H1 (cell line): ENCODE measurements at regions not wholly inside any gene's neighbourhood (a gene's known extent, or its start where the extent isn't known, plus 50 kb on each side); places are given as distances from the start of the nearest gene placed in this dataset.

Experiments used
- CTCF ChIA-PET: fragments of 300-600 bp; sonication (Branson Sonifier 250); formaldehyde crosslinking; loops from one replicate; lab custom pipeline; 2021; ENCODE audit not compliant: partially characterized antibody; lab: Charles Lee
- POLR2A ChIA-PET: fragments of 300-600 bp; sonication (Branson Sonifier 250); formaldehyde crosslinking; loops from one replicate; lab custom pipeline; 2021; ENCODE audit warnings: inconsistent platforms; ENCODE audit not compliant: partially characterized antibody; lab: Charles Lee
- DNase-seq, 2 experiments: peaks; one replicate each; pipeline versions ENCODE4 v3.0.0 to v3.0.0-alpha.2; 2010 to 2022; ENCODE audit warnings: low spot score in 2 of 2, low read depth in 1 of 2, mixed read lengths in 1 of 2
- FAIRE-seq: peaks from 2 replicates; lab custom pipeline; 2011; peaks lifted over from hg19 to GRCh38; lab: Jason Lieb, UNC
- H2AFZ ChIP-seq: 2 replicates; pipeline ENCODE4 v1.8.1; 2012; ENCODE audit warnings: low read length, inconsistent platforms
- H2AK5ac ChIP-seq: 2 replicates; pipeline ENCODE4 v1.6.1; 2013; ENCODE audit warnings: low read depth, low read length
- H2BK120ac ChIP-seq: replicated peaks from 2 replicates; pipeline ENCODE3; 2013; ENCODE audit warnings: low read depth, low read length, inconsistent platforms
- H2BK12ac ChIP-seq: 2 replicates; pipeline ENCODE4 v1.6.1; 2013; ENCODE audit warnings: low read depth, low read length
- H2BK15ac ChIP-seq: 2 replicates; pipeline ENCODE4 v1.6.1; 2013; ENCODE audit warnings: low read length
- H2BK20ac ChIP-seq: 2 replicates; pipeline ENCODE4 v1.6.1; 2013; ENCODE audit warnings: low read length
- H2BK5ac ChIP-seq: 2 replicates; pipeline ENCODE4 v1.6.1; 2013; ENCODE audit warnings: low read depth, low read length
- H3K14ac ChIP-seq: 2 replicates; pipeline ENCODE4 v1.6.1; 2013; ENCODE audit warnings: inconsistent platforms; ENCODE audit not compliant: insufficient read length
- H3K18ac ChIP-seq: 2 replicates; pipeline ENCODE4 v1.6.1; 2013; ENCODE audit warnings: low read length; ENCODE audit errors: extremely low read depth
- H3K23ac ChIP-seq: 2 replicates; pipeline ENCODE4 v1.6.1; 2013; ENCODE audit warnings: inconsistent platforms; ENCODE audit not compliant: insufficient read length
- H3K23me2 ChIP-seq: 2 replicates; pipeline ENCODE4 v1.6.1; 2013; ENCODE audit warnings: low read depth, low read length
- H3K27ac ChIP-seq: 2 replicates; pipeline ENCODE4 v1.6.1; 2011; ENCODE audit warnings: low read depth, low read length, inconsistent platforms
- H3K27me3 ChIP-seq, 4 experiments: replicated peaks in 1 of 4; 1 replicate in 1 of 4; 2 replicates in 3 of 4; pipeline versions ENCODE4 v1.6.1 to v1.8.1; 2011 to 2013; ENCODE audit warnings: low read length in 3 of 4, mild to moderate bottlenecking in 3 of 4, inconsistent platforms in 2 of 4, mixed read lengths in 2 of 4, moderate library complexity in 1 of 4; ENCODE audit not compliant: control insufficient read depth in 3 of 4, insufficient read depth in 3 of 4; ENCODE audit errors: extremely low read depth in 1 of 4
- H3K36me3 ChIP-seq, 4 experiments: 2 replicates each; pipeline versions ENCODE4 v1.6.1 to v1.8.1; 2011 to 2013; ENCODE audit warnings: mild to moderate bottlenecking in 4 of 4, low read length in 3 of 4, moderate library complexity in 2 of 4, control low read depth in 1 of 4, inconsistent platforms in 1 of 4; ENCODE audit not compliant: insufficient read depth in 4 of 4, control insufficient read depth in 2 of 4
- H3K4ac ChIP-seq: replicated peaks from 2 replicates; pipeline ENCODE3; 2013; ENCODE audit warnings: low read length, low read depth, mixed read lengths, inconsistent platforms; ENCODE audit not compliant: insufficient read length
- H3K4me1 ChIP-seq, 4 experiments: replicated peaks in 1 of 4; 1 replicate in 1 of 4; 2 replicates in 3 of 4; pipeline versions ENCODE4 v1.6.1 to v1.8.1; 2011 to 2013; ENCODE audit warnings: low read length in 3 of 4, inconsistent platforms in 2 of 4, mixed read lengths in 1 of 4; ENCODE audit not compliant: insufficient read depth in 4 of 4, control insufficient read depth in 3 of 4
- H3K4me2 ChIP-seq, 2 experiments: 2 replicates each; pipeline versions ENCODE4 v1.6.1 to v1.8.1; 2011 to 2013; ENCODE audit warnings: low read depth in 2 of 2, low read length in 2 of 2, control low read depth in 1 of 2, inconsistent platforms in 1 of 2, mild to moderate bottlenecking in 1 of 2; ENCODE audit not compliant: insufficient read depth in 1 of 2
- H3K4me3 ChIP-seq, 4 experiments: fragments of 200-600, 300-600 bp in 1 of 4; sonication (generic), shearing (Covaris generic), sonication (Bioruptor Twin) in 1 of 4; 2 replicates each; pipeline versions ENCODE4 v1.5.1 to v1.8.1; 2011 to 2016; ENCODE audit warnings: low read length in 4 of 4, low read depth in 3 of 4, control low read depth in 2 of 4, inconsistent platforms in 2 of 4, mild to moderate bottlenecking in 2 of 4, mixed read lengths in 1 of 4, moderate library complexity in 1 of 4; ENCODE audit not compliant: insufficient read depth in 2 of 4; ENCODE audit errors: extremely low read depth in 1 of 4
- H3K56ac ChIP-seq: replicated peaks from 2 replicates; pipeline ENCODE3; 2013; ENCODE audit warnings: low read depth, mild to moderate bottlenecking, mixed read lengths, low read length, inconsistent platforms; ENCODE audit not compliant: insufficient read length
- H3K79me1 ChIP-seq: 2 replicates; pipeline ENCODE4 v1.6.1; 2013; ENCODE audit warnings: low read depth, low read length, control low read depth
- H3K79me2 ChIP-seq, 2 experiments: 2 replicates each; pipeline versions ENCODE4 v1.6.1 to v1.8.1; 2012 to 2013; ENCODE audit warnings: low read length in 2 of 2, mild to moderate bottlenecking in 2 of 2, inconsistent platforms in 1 of 2; ENCODE audit not compliant: insufficient read depth in 2 of 2, control insufficient read depth in 1 of 2
- H3K9ac ChIP-seq, 4 experiments: replicated peaks in 1 of 4; 1 replicate in 1 of 4; 2 replicates in 3 of 4; pipeline versions ENCODE4 v1.6.1 to v1.8.1; 2011 to 2013; ENCODE audit warnings: low read depth in 3 of 4, low read length in 3 of 4, control low read depth in 2 of 4, mild to moderate bottlenecking in 2 of 4, moderate library complexity in 2 of 4, inconsistent platforms in 1 of 4; ENCODE audit errors: extremely low read depth in 1 of 4
- H3K9me3 ChIP-seq, 2 experiments: 2 replicates each; pipeline versions ENCODE4 v1.6.1 to v1.8.1; 2012 to 2013; ENCODE audit warnings: mild to moderate bottlenecking in 2 of 2, moderate library complexity in 2 of 2, control low read depth in 1 of 2, inconsistent platforms in 1 of 2, low read depth in 1 of 2, low read length in 1 of 2, mixed read lengths in 1 of 2; ENCODE audit not compliant: insufficient read depth in 2 of 2
- H4K20me1 ChIP-seq, 2 experiments: replicated peaks in 1 of 2; 2 replicates each; pipeline versions ENCODE3 to v1.8.1; 2011 to 2013; ENCODE audit warnings: inconsistent platforms in 2 of 2, low read length in 2 of 2, mild to moderate bottlenecking in 1 of 2; ENCODE audit not compliant: insufficient read depth in 2 of 2, control insufficient read depth in 1 of 2
- H4K5ac ChIP-seq: 2 replicates; pipeline ENCODE4 v1.6.1; 2013; ENCODE audit warnings: low read length, low read depth, mixed read lengths, inconsistent platforms; ENCODE audit not compliant: insufficient read length
- H4K8ac ChIP-seq: 2 replicates; pipeline ENCODE4 v1.8.0; 2013; ENCODE audit warnings: mild to moderate bottlenecking, moderate library complexity, low read length, inconsistent platforms; ENCODE audit not compliant: insufficient read depth; ENCODE audit errors: extremely low read depth
- H4K91ac ChIP-seq: replicated peaks from 2 replicates; pipeline ENCODE3; 2013; ENCODE audit warnings: low read length, mixed read lengths, inconsistent platforms; ENCODE audit not compliant: insufficient read length
- ATF2 ChIP-seq: IDR thresholded peaks from 2 replicates; pipeline ENCODE4 v1.6.1; 2012; ENCODE audit warnings: low read length, inconsistent platforms
- HDAC6 ChIP-seq: IDR thresholded peaks from one replicate; pipeline ENCODE4 v1.7.1; 2012; ENCODE audit warnings: low read depth, mild to moderate bottlenecking, inconsistent platforms, low read length, moderate library complexity
- MAFK ChIP-seq: IDR thresholded peaks from 2 replicates; pipeline ENCODE4 v1.6.1; 2012; ENCODE audit warnings: low read depth, mild to moderate bottlenecking, improper control_type of control experiment, low read length
- RXRA ChIP-seq: IDR thresholded peaks from 2 replicates; pipeline ENCODE4 v1.6.1; 2011; ENCODE audit warnings: low read depth, mild to moderate bottlenecking, low read length, moderate library complexity; ENCODE audit not compliant: insufficient read depth
- SIRT6 ChIP-seq: IDR thresholded peaks from one replicate; pipeline ENCODE4 v1.7.1; 2012; ENCODE audit warnings: low read length, inconsistent platforms
- TAF1 ChIP-seq: IDR thresholded peaks from 2 replicates; pipeline ENCODE4 v1.6.1; 2011; ENCODE audit warnings: mild to moderate bottlenecking, low read depth, low read length
- TBP ChIP-seq: IDR thresholded peaks from 2 replicates; pipeline ENCODE4 v1.6.1; 2011; ENCODE audit warnings: low read depth, low read length, improper control_type of control experiment
- WGBS, 2 experiments: shearing (Covaris generic) in 1 of 2; methylation state at CpG; one replicate each; pipeline versions ENCODE4 v1.1.6 to v1.1.7; 2013 to 2015; ENCODE audit warnings: low lambda C conversion rate in 2 of 2, mixed read lengths in 2 of 2, inconsistent platforms in 1 of 2, low coverage in 1 of 2, missing lambda C conversion rate in 1 of 2; ENCODE audit not compliant: insufficient replicate concordance in 2 of 2, insufficient coverage in 1 of 2, insufficient read length in 1 of 2; ENCODE audit errors: extremely low coverage in 1 of 2, missing lambda C conversion rate in 1 of 2; 5-methylcytosine and 5-hydroxymethylcytosine counted together

DNA sequence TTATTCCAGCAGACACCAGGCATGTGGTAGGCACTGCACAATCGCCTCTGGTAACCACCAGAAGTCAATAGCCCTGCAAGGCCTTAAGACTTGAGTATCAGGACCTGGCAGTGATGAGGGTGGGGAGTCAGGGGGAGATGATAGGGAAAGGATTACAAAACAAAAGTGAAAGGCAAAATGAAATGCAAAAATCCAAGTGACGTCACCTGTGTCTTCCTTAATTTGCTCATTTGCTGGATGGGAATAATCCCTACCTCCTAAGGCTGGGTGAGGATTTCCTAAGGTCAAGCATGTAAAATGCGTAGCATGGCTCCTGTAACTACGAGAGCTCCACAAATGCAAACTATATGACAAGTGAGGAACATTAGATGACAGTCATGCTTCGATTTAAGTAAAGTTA, 58.4 kb downstream of the FOXI1 start:
- H2BK20ac ChIP-seq, result no peak overlapping the region
- H3K4ac ChIP-seq, result no peak overlapping the region
- H4K91ac ChIP-seq, result no peak overlapping the region
- H3K79me1 ChIP-seq, result no peaks in the 10 kb centered on the region
- H2BK5ac ChIP-seq, result no peak overlapping the region
- H3K27ac ChIP-seq, result no peak overlapping the region
- no peak overlapping the region for H4K5ac ChIP-seq
- no peak overlapping the region for H2BK15ac ChIP-seq
- no peak for FAIRE-seq
- no peak overlapping the region for H2BK12ac ChIP-seq
- H3K9me3 ChIP-seq, result no peaks in the 10 kb centered on the region
- H2AFZ ChIP-seq, result no peak overlapping the region
- H3K23ac ChIP-seq, result no peak overlapping the region
- H3K27me3 ChIP-seq, result no peaks in the 10 kb centered on the region; a peak in 2 of 7 replicates
- no peak overlapping the region for H2AK5ac ChIP-seq
- H3K4me1 ChIP-seq, result peaks cover 0 to 2% (median 0%) of the 10 kb centered on the region in 4 experiments; a peak in 1 of 7 replicates
- no peak overlapping the region for H3K4me2 ChIP-seq
- H4K8ac ChIP-seq, result no peak overlapping the region
- POLR2A ChIA-PET, result interaction anchor here (1.7 kb wide), 1 partner anchor 9 kb away, joined by 3 read pairs; no protein-coding TSS in a partner anchor
- H3K14ac ChIP-seq, result no peak overlapping the region
- no peak overlapping the region for H3K18ac ChIP-seq
- H3K4me3 ChIP-seq, result no peak overlapping the region
- no peaks in the 10 kb centered on the region for H3K23me2 ChIP-seq
- H2BK120ac ChIP-seq, result no peak overlapping the region
- no peak overlapping the region for H3K56ac ChIP-seq
- TF ChIP-seq TBP, result no peak
- TF ChIP-seq MAFK, result no peak
- no peak for TF ChIP-seq RXRA
- TF ChIP-seq SIRT6, result no peak
- TF ChIP-seq TAF1, result no peak
- no peak for TF ChIP-seq ATF2
- TF ChIP-seq HDAC6, result no peak
- H3K9ac ChIP-seq, result no peak overlapping the region
- CTCF ChIA-PET, result interaction anchor here (1.2 kb wide), 1 partner anchor 9 kb away, joined by 3 read pairs; no protein-coding TSS in a partner anchor
- no peak for DNase-seq
- H4K20me1 ChIP-seq, result no peaks in the 10 kb centered on the region
- no peaks in the 10 kb centered on the region for H3K36me3 ChIP-seq
- WGBS, 2 experiments, result 93% methylated on average over 5 of the region's 5 CpGs; no CpG with 5 or more reads in 1 of the 2 experiments
- no peaks in the 10 kb centered on the region for H3K79me2 ChIP-seq
